Transverse colon (tissue), 3 donors: ENCODE measurements at regions not wholly inside any gene's neighbourhood (a gene's known extent, or its start where the extent isn't known, plus 50 kb on each side); places are given as distances from the start of the nearest gene placed in this dataset.

ENCODE experiments used
- CTCF ChIP-seq, 5 experiments: fragments of 200-600 bp in 3 of 5; fragments of 450-650 bp in 2 of 5; sonication (generic) in 3 of 5; IDR thresholded peaks; 1 replicate in 2 of 5; 2 replicates in 3 of 5; pipeline ENCODE4 v1.5.1; 2016 to 2017; ENCODE audit warnings: antibody characterized with exemption in 5 of 5, inconsistent platforms in 3 of 5, mild to moderate bottlenecking in 2 of 5, moderate library complexity in 1 of 5
- POLR2A ChIP-seq: fragments of 450-650 bp; IDR thresholded peaks from one replicate; pipeline ENCODE4 v1.6.1; 2016; ENCODE audit warnings: antibody characterized with exemption, mild to moderate bottlenecking, moderate library complexity

GRCh38 chr6:119842191-119842590 is 492.6 kb upstream of the MAN1A1 start:
- no peak for TF ChIP-seq POLR2A
- no peak for TF ChIP-seq CTCF (IDR thresholded peaks at IDR 0.05)
